NCI-H1105 (cell line): ENCODE measurements at regions not wholly inside any gene's neighbourhood (a gene's known extent, or its start where the extent isn't known, plus 50 kb on each side); places are given as distances from the start of the nearest gene placed in this dataset.
"Not testable (repeated sequence)": the region's sequence is repeated elsewhere in the genome, so short reads cannot be mapped to it uniquely, and the experiment has no call there.

Source experiments
- DNase-seq: peaks from one replicate; lab custom pipeline; 2025; lab: John Stamatoyannopoulos, UW

GRCh38 chrX:114087543-114087942 lies 496.3 kb upstream of the HTR2C start:
- no peak for DNase-seq

- no peak for DNase-seq
Observed at GRCh38 chrX:114077773-114078172, 506.1 kb upstream of the HTR2C start.

- no peak for DNase-seq
Observed at GRCh38 chrX:114075073-114075673, 508.7 kb upstream of the HTR2C start.

GRCh38 chrX:114073926-114074325 lies 510.0 kb upstream of the HTR2C start:
- DNase-seq = no peak

- no peak for DNase-seq
Observed at GRCh38 chrX:114071412-114071811, 512.5 kb upstream of the HTR2C start.

- DNase-seq = no peak
Observed at GRCh38 chrX:114065577-114066223, 518.2 kb upstream of the HTR2C start.

- DNase-seq = no peak
Observed at GRCh38 chrX:114061226-114061625, 522.7 kb upstream of the HTR2C start.

GRCh38 chrX:114058988-114059418 lies 524.9 kb upstream of the HTR2C start:
- DNase-seq = no peak

- not testable (repeated sequence) for DNase-seq
Observed at GRCh38 chrX:114057422-114057821, 526.5 kb upstream of the HTR2C start.

- DNase-seq = no peak
Observed at GRCh38 chrX:114051667-114052315, 532.1 kb upstream of the HTR2C start.

- DNase-seq = no peak
Observed at GRCh38 chrX:114050075-114050796, 533.6 kb upstream of the HTR2C start.

- DNase-seq = no peak
Observed at GRCh38 chrX:114049063-114049462, 534.8 kb upstream of the HTR2C start.

GRCh38 chrX:114047558-114047957 lies 536.3 kb upstream of the HTR2C start:
- DNase-seq = no peak

- DNase-seq = no peak
Observed at GRCh38 chrX:114046695-114047279, 537.1 kb upstream of the HTR2C start.

- DNase-seq = not testable (repeated sequence)
Observed at GRCh38 chrX:114041470-114041869, 542.4 kb upstream of the HTR2C start.

- not testable (repeated sequence) for DNase-seq
Observed at GRCh38 chrX:114040661-114041269, 543.1 kb upstream of the HTR2C start.

- not testable (repeated sequence) for DNase-seq
Observed at GRCh38 chrX:114040111-114040510, 543.8 kb upstream of the HTR2C start.

- DNase-seq = no peak
Observed at GRCh38 chrX:114038358-114038757, 545.5 kb upstream of the HTR2C start.

GRCh38 chrX:114037515-114037914 lies 546.4 kb upstream of the HTR2C start:
- DNase-seq = no peak

GRCh38 chrX:114028907-114029662 lies 554.8 kb upstream of the HTR2C start:
- DNase-seq = no peak

- no peak for DNase-seq
Observed at GRCh38 chrX:114017086-114017485, 566.8 kb upstream of the HTR2C start.
